ENCODE measurements at regions not wholly inside any gene's neighbourhood (a gene's known extent, or its start where the extent isn't known, plus 50 kb on each side); places are given as distances from the start of the nearest gene placed in this dataset.

- no peak for FAIRE-seq
Observed at GRCh38 chr4:130127297-130127696, 1031.3 kb downstream of the C4orf33 start.

GRCh38 chr4:130131536-130131935 is 1035.6 kb downstream of the C4orf33 start:
- no peak for DNase-seq (ENCODE audit: low read depth)
- TF ChIP-seq CTCF (IDR thresholded peaks at IDR 0.05; ENCODE audit: insufficient read depth, low read length, severe bottlenecking): no peak

More at GRCh38 chr4:130127297-130127696, 1031.3 kb downstream of the C4orf33 start:
- TF ChIP-seq CTCF (IDR thresholded peaks at IDR 0.05; ENCODE audit: insufficient read depth, low read length, severe bottlenecking): no peak
- Histone ChIP-seq H3K36me3 (ENCODE audit: control insufficient read depth, insufficient read depth, low read length) (no peaks in the 10 kb centered on the region), H3K27me3 (ENCODE audit: control insufficient read depth, insufficient read depth, low read length) (no peaks in the 10 kb centered on the region), H3K4me3 (ENCODE audit: low read depth, low read length) (no peak overlapping the region)
- no peak for DNase-seq (ENCODE audit: low read depth)

GRCh38 chr4:130141651-130142050 is 1045.7 kb downstream of the C4orf33 start:
- Histone ChIP-seq H3K27me3 (ENCODE audit: control insufficient read depth, insufficient read depth, low read length) (no peaks in the 10 kb centered on the region), H3K4me3 (ENCODE audit: low read depth, low read length) (no peak overlapping the region), H3K36me3 (ENCODE audit: control insufficient read depth, insufficient read depth, low read length) (no peaks in the 10 kb centered on the region)
- no peak for TF ChIP-seq CTCF (IDR thresholded peaks at IDR 0.05; ENCODE audit: insufficient read depth, low read length, severe bottlenecking)
- FAIRE-seq (no peak), DNase-seq (ENCODE audit: low read depth) (no peak)

More at GRCh38 chr4:130131536-130131935, 1035.6 kb downstream of the C4orf33 start:
- Histone ChIP-seq H3K4me3 (ENCODE audit: low read depth, low read length) (no peak overlapping the region), H3K36me3 (ENCODE audit: control insufficient read depth, insufficient read depth, low read length) (no peaks in the 10 kb centered on the region), H3K27me3 (ENCODE audit: control insufficient read depth, insufficient read depth, low read length) (no peaks in the 10 kb centered on the region)
- no peak for FAIRE-seq

GRCh38 chr4:130143656-130144055 is 1047.7 kb downstream of the C4orf33 start:
- no peak for DNase-seq (ENCODE audit: low read depth)

GRCh38 chr4:130146773-130147172 is 1050.8 kb downstream of the C4orf33 start:
- Histone ChIP-seq H3K4me3 (ENCODE audit: low read depth, low read length) (no peak overlapping the region), H3K36me3 (ENCODE audit: control insufficient read depth, insufficient read depth, low read length) (no peaks in the 10 kb centered on the region), H3K27me3 (ENCODE audit: control insufficient read depth, insufficient read depth, low read length) (no peaks in the 10 kb centered on the region)
- DNase-seq (ENCODE audit: low read depth) (no peak), FAIRE-seq (no peak)
- no peak for TF ChIP-seq CTCF (IDR thresholded peaks at IDR 0.05; ENCODE audit: insufficient read depth, low read length, severe bottlenecking)

More at GRCh38 chr4:130143656-130144055, 1047.7 kb downstream of the C4orf33 start:
- Histone ChIP-seq H3K4me3 (ENCODE audit: low read depth, low read length) (no peak overlapping the region), H3K27me3 (ENCODE audit: control insufficient read depth, insufficient read depth, low read length) (no peaks in the 10 kb centered on the region), H3K36me3 (ENCODE audit: control insufficient read depth, insufficient read depth, low read length) (no peaks in the 10 kb centered on the region)
- no peak for FAIRE-seq
- TF ChIP-seq CTCF (IDR thresholded peaks at IDR 0.05; ENCODE audit: insufficient read depth, low read length, severe bottlenecking): no peak

GRCh38 chr4:130147641-130148040 is 1051.7 kb downstream of the C4orf33 start:
- Histone ChIP-seq H3K36me3 (ENCODE audit: control insufficient read depth, insufficient read depth, low read length) (no peaks in the 10 kb centered on the region), H3K4me3 (ENCODE audit: low read depth, low read length) (no peak overlapping the region), H3K27me3 (ENCODE audit: control insufficient read depth, insufficient read depth, low read length) (no peaks in the 10 kb centered on the region)
- DNase-seq (ENCODE audit: low read depth): no peak
- TF ChIP-seq CTCF (IDR thresholded peaks at IDR 0.05; ENCODE audit: insufficient read depth, low read length, severe bottlenecking): no peak
- FAIRE-seq: no peak
